Panc1 (cell line): ENCODE measurements at regions not wholly inside any gene's neighbourhood (a gene's known extent, or its start where the extent isn't known, plus 50 kb on each side); places are given as distances from the start of the nearest gene placed in this dataset.

Source experiments
- CTCF ChIP-seq: fragments of 450-650 bp; IDR thresholded peaks from 2 replicates; pipeline ENCODE4 v1.5.1; 2017; ENCODE audit warnings: mild to moderate bottlenecking
- TF ChIP-seq, protein P1 (sequence below), 2 experiments: IDR thresholded peaks; 2 replicates each; pipeline ENCODE4 v1.6.1; 2011 to 2012; ENCODE audit warnings: low read depth in 2 of 2, control low read depth in 1 of 2, low read length in 1 of 2, mild to moderate bottlenecking in 1 of 2, moderate library complexity in 1 of 2; ENCODE audit not compliant: insufficient read depth in 1 of 2

GRCh38 chr22:22178355-22178965 lies 66.1 kb upstream of the VPREB1 start:
- TF ChIP-seq, protein P1, sequence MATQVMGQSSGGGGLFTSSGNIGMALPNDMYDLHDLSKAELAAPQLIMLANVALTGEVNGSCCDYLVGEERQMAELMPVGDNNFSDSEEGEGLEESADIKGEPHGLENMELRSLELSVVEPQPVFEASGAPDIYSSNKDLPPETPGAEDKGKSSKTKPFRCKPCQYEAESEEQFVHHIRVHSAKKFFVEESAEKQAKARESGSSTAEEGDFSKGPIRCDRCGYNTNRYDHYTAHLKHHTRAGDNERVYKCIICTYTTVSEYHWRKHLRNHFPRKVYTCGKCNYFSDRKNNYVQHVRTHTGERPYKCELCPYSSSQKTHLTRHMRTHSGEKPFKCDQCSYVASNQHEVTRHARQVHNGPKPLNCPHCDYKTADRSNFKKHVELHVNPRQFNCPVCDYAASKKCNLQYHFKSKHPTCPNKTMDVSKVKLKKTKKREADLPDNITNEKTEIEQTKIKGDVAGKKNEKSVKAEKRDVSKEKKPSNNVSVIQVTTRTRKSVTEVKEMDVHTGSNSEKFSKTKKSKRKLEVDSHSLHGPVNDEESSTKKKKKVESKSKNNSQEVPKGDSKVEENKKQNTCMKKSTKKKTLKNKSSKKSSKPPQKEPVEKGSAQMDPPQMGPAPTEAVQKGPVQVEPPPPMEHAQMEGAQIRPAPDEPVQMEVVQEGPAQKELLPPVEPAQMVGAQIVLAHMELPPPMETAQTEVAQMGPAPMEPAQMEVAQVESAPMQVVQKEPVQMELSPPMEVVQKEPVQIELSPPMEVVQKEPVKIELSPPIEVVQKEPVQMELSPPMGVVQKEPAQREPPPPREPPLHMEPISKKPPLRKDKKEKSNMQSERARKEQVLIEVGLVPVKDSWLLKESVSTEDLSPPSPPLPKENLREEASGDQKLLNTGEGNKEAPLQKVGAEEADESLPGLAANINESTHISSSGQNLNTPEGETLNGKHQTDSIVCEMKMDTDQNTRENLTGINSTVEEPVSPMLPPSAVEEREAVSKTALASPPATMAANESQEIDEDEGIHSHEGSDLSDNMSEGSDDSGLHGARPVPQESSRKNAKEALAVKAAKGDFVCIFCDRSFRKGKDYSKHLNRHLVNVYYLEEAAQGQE (IDR thresholded peaks at IDR 0.05; ENCODE audit: insufficient read depth in 1 of 2, low read depth in 2 of 2, low read length in 1 of 2), result no peak
- no peak for TF ChIP-seq CTCF
